ENCODE measurements at regions not wholly inside any gene's neighbourhood (a gene's known extent, or its start where the extent isn't known, plus 50 kb on each side); places are given as distances from the start of the nearest gene placed in this dataset.

GRCh38 chr18:24930971-24931370 is 421.0 kb downstream of the ZNF521 start:
- Histone ChIP-seq H2BK20ac (ENCODE audit: low read depth, low read length, poor library complexity, severe bottlenecking) (no peak overlapping the region), H3K14ac (ENCODE audit: insufficient read depth, low read length) (no peak overlapping the region), H3K56ac (ENCODE audit: insufficient read length, low read depth, low read length) (no peak overlapping the region), H2BK5ac (ENCODE audit: insufficient read length, low read length) (no peak overlapping the region), H3K27me3 (ENCODE audit: insufficient read depth, low read length) (no peaks in the 10 kb centered on the region), H3K23me2 (ENCODE audit: insufficient read length, low read depth, low read length, poor library complexity, severe bottlenecking) (no peaks in the 10 kb centered on the region), H2BK120ac (ENCODE audit: low read depth, low read length, poor library complexity, severe bottlenecking) (no peak overlapping the region), H3K9me3 (ENCODE audit: control insufficient read depth, low read depth, low read length) (no peaks in the 10 kb centered on the region), H3K4me2 (ENCODE audit: insufficient read depth, insufficient read length, low read length) (no peak overlapping the region), H2BK15ac (ENCODE audit: low read depth, low read length) (no peak overlapping the region), H3K79me2 (ENCODE audit: insufficient read depth, low read length) (no peaks in the 10 kb centered on the region), H2AK5ac (ENCODE audit: insufficient read length, low read length) (no peak overlapping the region), H3K18ac (ENCODE audit: insufficient read length, low read depth, low read length) (no peak overlapping the region), H3K9ac (ENCODE audit: extremely low read depth, insufficient read length, low read length) (no peak overlapping the region), H2BK12ac (ENCODE audit: insufficient read length, low read depth, low read length) (no peak overlapping the region), H3K23ac (ENCODE audit: insufficient read length, low read depth, low read length) (no peak overlapping the region), H3K4me1 (ENCODE audit: insufficient read depth, low read length) (peaks cover 8% of the 10 kb centered on the region; the same call in 1 of the 2 replicates), H3K4ac (ENCODE audit: low read depth, low read length) (no peak overlapping the region), H2AFZ (ENCODE audit: low read length) (no peak overlapping the region), H4K20me1 (ENCODE audit: control insufficient read depth, insufficient read depth, insufficient read length) (no peaks in the 10 kb centered on the region), H4K91ac (ENCODE audit: insufficient read length, low read depth, low read length) (no peak overlapping the region), H3T11ph (ENCODE audit: low read length) (no peak overlapping the region), H3K79me1 (ENCODE audit: insufficient read depth, low read depth, low read length, poor library complexity, severe bottlenecking) (no peaks in the 10 kb centered on the region), H3K27ac (ENCODE audit: insufficient read length, low read depth, low read length) (no peak overlapping the region), H4K5ac (ENCODE audit: insufficient read length, low read depth, low read length) (no peak overlapping the region), H4K8ac (replicated peaks; ENCODE audit: insufficient read length, low read depth, low read length) (no peak overlapping the region)
- Mint-ChIP-seq H3K36me3 (ENCODE audit: insufficient read depth in 1 of 3, low read depth in 3 of 3) (no peaks in the 10 kb centered on the region; a peak in 1 of 7 replicates), H3K4me3 (no peak overlapping the region), H3K9me3 (no peaks in the 10 kb centered on the region; a peak in 1 of 5 replicates), H3K27ac (peak overlapping the region in 2 of 3 experiments; percentile 13 to 51; a peak in 2 of 7 replicates), H3K4me1 (peaks cover 30 to 33% of the 10 kb centered on the region in 2 experiments), H3K27me3 (ENCODE audit: low read depth) (peaks cover 16% of the 10 kb centered on the region)
- TF ChIP-seq, protein P1, sequence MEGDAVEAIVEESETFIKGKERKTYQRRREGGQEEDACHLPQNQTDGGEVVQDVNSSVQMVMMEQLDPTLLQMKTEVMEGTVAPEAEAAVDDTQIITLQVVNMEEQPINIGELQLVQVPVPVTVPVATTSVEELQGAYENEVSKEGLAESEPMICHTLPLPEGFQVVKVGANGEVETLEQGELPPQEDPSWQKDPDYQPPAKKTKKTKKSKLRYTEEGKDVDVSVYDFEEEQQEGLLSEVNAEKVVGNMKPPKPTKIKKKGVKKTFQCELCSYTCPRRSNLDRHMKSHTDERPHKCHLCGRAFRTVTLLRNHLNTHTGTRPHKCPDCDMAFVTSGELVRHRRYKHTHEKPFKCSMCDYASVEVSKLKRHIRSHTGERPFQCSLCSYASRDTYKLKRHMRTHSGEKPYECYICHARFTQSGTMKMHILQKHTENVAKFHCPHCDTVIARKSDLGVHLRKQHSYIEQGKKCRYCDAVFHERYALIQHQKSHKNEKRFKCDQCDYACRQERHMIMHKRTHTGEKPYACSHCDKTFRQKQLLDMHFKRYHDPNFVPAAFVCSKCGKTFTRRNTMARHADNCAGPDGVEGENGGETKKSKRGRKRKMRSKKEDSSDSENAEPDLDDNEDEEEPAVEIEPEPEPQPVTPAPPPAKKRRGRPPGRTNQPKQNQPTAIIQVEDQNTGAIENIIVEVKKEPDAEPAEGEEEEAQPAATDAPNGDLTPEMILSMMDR (conservative IDR thresholded peaks at IDR 0.05): no peak
- no CpG with 5 or more reads among the region's 6 CpGs for WGBS (ENCODE audit: extremely low coverage, insufficient read length, low lambda C conversion rate)
- DNase-seq: no peak
